GM21526 (cell line): ENCODE measurements at regions not wholly inside any gene's neighbourhood (a gene's known extent, or its start where the extent isn't known, plus 50 kb on each side); places are given as distances from the start of the nearest gene placed in this dataset.
"Not testable (repeated sequence)": the region's sequence is repeated elsewhere in the genome, so short reads cannot be mapped to it uniquely, and the experiment has no call there.

Experiments used
- ATAC-seq: cut with Tn5 transposase; IDR thresholded peaks from one replicate; pipeline ENCODE4 v1.9.1; 2021; ENCODE audit warnings: moderate library complexity; ENCODE audit not compliant: unreplicated experiment, low FRiP score

DNA sequence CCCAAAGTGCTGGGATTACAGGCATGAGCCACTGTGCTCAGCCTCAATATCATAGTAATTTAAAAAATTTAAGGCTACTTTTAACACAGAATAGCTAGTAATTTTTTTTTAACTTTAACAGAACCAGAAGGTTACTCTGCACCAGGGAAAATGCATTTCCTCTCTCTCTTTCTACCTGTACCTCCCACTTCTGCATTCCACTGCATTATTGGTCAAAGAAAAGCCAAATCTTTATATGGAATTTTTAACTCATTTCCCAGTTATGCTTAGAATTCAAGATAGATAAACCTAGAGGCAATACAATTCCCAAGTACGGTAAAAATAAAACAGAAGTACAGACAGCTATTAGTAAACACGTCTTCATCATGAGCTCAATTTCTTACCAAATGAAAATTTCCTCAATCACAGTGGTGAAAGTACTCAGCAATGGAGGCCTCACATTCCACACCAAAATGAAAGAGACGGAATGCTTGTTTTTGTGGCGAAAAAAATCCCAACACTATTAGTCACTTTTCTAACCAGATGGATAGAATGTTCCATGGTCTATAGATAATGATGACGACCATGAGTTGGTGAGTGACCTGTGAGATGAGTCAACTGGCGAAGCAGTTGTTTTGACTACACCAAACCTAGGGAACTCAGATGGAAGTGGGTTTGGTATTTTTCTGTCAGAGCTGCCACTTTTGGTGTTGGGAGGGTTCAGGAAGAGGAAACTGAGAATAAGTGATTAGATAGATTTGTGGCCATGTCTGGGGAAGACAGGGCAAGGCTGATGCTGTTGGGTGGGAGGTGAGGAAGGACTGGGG is 104.7 kb upstream of the SGK1 start:
- ATAC-seq = no peak

GRCh38 chr6:134421501-134421900 is 103.6 kb upstream of the SGK1 start:
- no peak for ATAC-seq

GRCh38 chr6:134420614-134421181 is 102.8 kb upstream of the SGK1 start:
- ATAC-seq = no peak

DNA sequence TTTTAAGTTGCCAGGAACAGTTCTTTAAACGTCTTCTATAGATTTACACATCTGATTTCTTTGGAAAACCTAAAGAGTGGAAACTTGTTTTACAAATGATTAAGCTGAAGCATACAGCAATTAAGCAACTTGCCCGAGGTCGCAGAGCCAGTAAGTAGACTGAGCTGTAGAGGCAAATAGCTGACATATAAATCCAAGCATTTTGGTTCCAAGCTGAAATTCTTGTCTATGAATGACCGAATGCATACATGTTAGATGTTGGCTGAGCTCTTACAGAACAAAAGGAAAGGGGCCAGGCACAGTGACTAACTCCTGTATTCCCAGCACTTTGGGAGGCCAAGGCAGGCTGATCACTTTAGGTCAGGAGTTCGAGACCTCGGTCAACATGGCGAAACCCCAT is 101.8 kb upstream of the SGK1 start:
- no peak for ATAC-seq

GRCh38 chr6:134416418-134417154 is 98.7 kb upstream of the SGK1 start:
- no peak for ATAC-seq

DNA sequence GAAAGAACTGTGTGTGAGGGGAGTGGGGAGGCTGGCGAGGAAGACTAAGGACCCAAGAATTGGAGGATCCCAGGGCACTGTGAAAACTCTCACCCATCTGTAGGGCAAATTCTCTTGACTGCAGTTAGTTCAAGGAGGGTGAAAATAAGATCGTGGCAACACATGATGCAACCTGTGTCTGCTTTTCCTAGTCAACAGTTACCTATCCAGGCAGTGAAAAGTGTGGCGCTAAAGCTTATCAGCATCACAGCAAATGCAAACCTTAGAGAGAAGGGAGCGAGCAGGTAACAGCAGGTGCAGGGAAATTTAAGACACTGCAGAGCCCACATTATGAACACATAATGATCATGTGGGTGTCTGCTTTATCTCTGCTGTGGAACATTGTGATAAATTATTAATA is 97.7 kb upstream of the SGK1 start:
- ATAC-seq = no peak

DNA sequence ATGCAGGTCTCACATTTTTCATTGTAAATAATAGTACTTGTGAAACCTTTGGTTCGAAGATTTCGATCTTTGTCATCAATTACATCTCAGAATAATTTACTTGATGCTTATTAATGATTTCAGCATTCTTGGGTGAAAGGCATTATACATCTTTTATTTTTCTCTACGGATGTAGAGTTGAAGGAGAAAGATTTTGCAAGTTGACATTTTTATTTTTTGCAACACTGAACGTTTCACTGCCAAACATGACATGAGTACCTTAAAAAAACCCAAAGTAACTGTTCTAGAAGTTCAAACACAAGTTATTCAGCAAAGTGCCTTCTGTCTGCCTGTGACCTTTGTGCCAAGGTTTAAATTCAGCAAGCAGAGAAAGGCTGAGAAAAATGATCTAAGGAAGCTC is 97.3 kb upstream of the SGK1 start:
- ATAC-seq = no peak

DNA sequence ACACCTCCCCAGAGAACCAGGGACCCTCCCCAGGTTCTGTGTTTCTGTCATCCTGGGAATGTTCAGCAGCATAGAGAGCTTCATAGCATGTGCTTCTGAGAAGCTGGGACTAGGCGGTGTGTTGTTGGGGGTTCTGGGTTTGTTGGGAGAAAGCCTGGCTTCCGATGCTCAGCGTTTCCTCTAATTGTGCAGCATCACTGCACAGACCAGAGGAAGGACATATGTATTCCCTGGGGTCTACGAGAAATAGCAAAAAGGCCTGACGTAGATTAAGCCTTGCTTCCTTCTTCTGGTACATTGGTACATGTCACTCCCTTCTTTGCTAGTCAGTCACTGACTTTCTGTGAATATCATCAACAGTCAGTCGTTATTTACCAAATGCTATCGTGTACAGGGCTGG is 96.9 kb upstream of the SGK1 start:
- ATAC-seq = no peak

DNA sequence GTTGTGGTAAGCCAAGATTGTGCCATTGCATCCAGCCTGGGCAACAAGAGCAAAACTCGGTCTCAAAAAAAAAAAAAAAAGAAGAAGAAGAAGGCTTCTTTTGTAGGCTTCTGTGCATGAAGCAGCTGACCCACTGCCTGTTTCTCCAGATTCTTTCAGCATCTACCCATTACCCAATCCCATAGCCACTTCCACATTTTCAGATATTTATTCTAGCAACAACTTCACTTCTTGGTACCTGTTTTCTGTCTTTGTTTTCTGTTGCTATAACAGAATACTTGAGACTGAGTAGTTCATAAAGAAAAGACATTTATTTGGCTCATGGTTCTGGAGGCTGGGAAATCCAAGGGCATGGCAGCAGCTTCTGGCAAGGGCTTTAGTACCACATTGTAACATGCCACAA is 95.3 kb upstream of the SGK1 start:
- ATAC-seq = no peak

DNA sequence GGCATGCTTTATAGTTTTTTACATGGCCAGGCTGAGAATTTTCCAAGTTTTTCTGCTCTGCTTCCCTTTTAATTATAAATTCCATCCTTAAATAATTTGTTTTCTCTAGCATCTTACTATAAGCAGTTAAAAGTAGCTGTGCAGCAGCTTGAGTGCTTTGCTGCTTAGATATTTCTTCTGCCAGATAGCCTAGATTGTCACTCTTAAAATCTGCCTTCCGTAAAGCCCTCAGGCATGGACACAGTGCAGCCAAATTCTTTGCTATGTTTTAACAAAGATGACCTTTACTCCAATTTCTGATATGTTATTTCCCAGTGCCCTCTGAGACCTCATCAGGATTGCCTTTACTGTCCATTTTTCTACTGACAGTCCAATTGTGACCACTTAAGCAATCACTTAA is 92.6 kb upstream of the SGK1 start:
- ATAC-seq = no peak

- no peak for ATAC-seq
Measured at GRCh38 chr6:134407791-134408190, 89.9 kb upstream of the SGK1 start.

- no peak for ATAC-seq
Measured at GRCh38 chr6:134406311-134406710, 88.4 kb upstream of the SGK1 start.

DNA sequence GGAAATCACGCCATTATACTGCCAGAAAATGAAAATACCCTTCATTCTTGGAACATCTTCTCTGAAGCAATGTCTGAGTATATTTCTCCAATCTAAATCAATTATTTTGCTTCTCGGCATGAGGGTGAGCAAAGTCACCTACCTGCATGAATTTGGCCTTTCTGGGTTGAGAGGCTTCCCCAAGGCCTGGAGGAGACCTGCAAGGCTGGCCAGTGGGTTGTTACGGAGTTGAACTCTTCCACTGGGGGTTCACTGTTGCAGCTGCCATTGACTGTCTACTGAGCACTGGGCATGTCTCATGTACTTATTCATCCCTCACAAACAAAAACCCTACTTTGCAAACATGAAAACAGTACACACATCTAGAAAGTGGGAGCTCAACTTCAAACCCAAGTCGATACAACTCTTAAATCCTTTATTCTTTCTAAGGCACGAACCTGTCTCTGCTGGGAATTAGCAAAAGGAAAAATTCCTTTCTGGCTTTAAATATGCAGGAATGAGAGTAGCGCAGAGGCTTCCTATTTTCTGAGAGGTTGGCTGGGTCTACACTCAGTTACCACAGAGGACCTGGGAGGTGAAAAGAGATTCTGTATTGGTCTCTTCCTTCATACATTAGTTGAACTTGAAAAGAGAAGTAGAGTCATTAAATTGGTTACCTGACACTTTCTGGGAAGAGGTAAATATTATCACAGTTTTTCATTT is 87.6 kb upstream of the SGK1 start:
- ATAC-seq = no peak

DNA sequence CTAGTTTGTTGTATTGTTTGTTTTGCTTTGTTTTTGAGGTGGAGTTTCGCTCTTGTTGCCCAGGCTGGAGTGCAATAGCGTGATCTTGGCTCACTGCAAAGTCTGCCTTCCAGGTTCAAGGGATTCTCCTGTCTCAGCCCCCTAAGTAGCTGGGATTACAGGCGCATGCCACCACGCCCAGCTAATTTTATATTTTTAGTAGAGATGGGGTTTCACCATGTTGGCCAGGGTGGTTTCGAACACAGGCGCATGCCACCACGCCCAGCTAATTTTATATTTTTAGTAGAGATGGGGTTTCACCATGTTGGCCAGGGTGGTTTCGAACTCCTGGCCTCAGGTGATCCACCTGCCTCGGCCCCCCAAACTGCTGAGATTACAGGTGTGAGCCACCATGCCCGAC is 85.4 kb upstream of the SGK1 start:
- ATAC-seq = not testable (repeated sequence)

GRCh38 chr6:134402372-134402984 is 84.6 kb upstream of the SGK1 start:
- ATAC-seq = no peak

- ATAC-seq = no peak
Measured at GRCh38 chr6:134400941-134401340, 83.0 kb upstream of the SGK1 start.

- ATAC-seq = peak; percentile 72
Measured at GRCh38 chr6:134398453-134398852, 80.5 kb upstream of the SGK1 start.

GRCh38 chr6:134397676-134398075 is 79.8 kb upstream of the SGK1 start:
- no peak for ATAC-seq

- no peak for ATAC-seq
Measured at GRCh38 chr6:134394905-134395304, 77.0 kb upstream of the SGK1 start.

DNA sequence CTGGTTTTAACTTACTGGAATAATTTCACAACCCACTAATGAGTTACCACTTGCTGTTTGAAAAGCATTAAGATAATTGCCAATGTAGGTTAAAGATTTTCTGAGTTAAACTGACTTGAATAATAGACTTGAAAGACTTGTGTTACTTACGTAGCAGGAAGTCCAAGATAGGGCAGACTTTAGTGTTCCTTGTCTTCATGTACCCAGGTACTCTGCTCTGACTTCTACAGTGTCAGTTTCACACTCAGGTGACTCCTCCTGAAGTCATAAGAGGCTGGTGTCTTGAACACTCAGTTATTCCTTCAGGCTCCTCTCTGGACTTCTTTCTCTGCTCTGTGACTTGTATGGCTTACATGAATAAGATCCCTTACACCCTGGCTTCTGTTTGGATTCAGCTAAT is 76.3 kb upstream of the SGK1 start:
- no peak for ATAC-seq

DNA sequence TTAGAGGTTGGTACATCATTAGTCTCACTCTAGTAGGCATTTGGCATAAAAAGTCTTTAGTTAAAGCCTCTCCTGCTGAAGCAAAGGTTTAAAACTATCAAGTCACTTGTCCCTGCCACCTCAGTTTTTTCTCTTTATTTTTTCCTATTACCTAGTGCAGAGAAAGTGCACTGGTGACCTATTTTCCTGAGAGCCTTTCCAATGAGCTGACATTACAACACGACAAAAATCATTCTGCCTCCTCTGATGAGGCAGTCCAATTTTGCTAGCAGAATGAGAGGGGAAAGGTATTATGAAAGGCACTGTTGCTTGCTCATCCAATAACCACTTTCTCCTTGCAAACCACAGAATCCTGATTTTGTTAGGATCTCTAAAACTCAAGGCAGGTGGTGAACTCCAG is 73.3 kb upstream of the SGK1 start:
- no peak for ATAC-seq
